Common myeloid progenitor, CD34-positive (primary cell): ENCODE measurements at regions not wholly inside any gene's neighbourhood (a gene's known extent, or its start where the extent isn't known, plus 50 kb on each side); places are given as distances from the start of the nearest gene placed in this dataset.

Experiments
- CTCF ChIA-PET: fragments of 350-600 bp; sonication (Branson Sonifier 250); formaldehyde crosslinking; loops from one replicate; lab custom pipeline; 2021; ENCODE audit warnings: antibody characterized with exemption; lab: Charles Lee
- POLR2A ChIA-PET: fragments of 350-600 bp; sonication (Branson Sonifier 250); formaldehyde crosslinking; loops from one replicate; lab custom pipeline; 2021; ENCODE audit warnings: antibody characterized with exemption; lab: Charles Lee
- DNase-seq, 3 donors: peaks; one replicate each; pipeline versions ENCODE4 v3.0.0 to v3.0.0-alpha.2; 2013
- H3K27ac ChIP-seq, 2 experiments: 1 replicate in 1 of 2; 2 replicates in 1 of 2; pipeline ENCODE4 v1.7.0; 2013; ENCODE audit warnings: inconsistent platforms in 2 of 2, low read length in 2 of 2, mild to moderate bottlenecking in 2 of 2, low read depth in 1 of 2, moderate library complexity in 1 of 2; ENCODE audit not compliant: severe bottlenecking in 2 of 2, insufficient read depth in 1 of 2, poor library complexity in 1 of 2
- H3K27me3 ChIP-seq, 5 experiments: replicated peaks in 2 of 5; 1 replicate in 3 of 5; 2 replicates in 2 of 5; pipeline versions ENCODE4 v1.6.1 to v1.7.0; 2013; ENCODE audit warnings: low read length in 4 of 5, mild to moderate bottlenecking in 2 of 5, moderate library complexity in 2 of 5, inconsistent platforms in 1 of 5; ENCODE audit not compliant: insufficient read depth in 5 of 5, control insufficient read depth in 4 of 5
- H3K36me3 ChIP-seq, 4 experiments: 1 replicate in 2 of 4; 2 replicates in 2 of 4; pipeline versions ENCODE4 v1.6.1 to v1.7.0; 2013; ENCODE audit warnings: low read length in 3 of 4, control low read depth in 1 of 4, mild to moderate bottlenecking in 1 of 4; ENCODE audit not compliant: control insufficient read depth in 4 of 4, insufficient read depth in 4 of 4
- H3K4me1 ChIP-seq, 4 experiments: 1 replicate in 3 of 4; 2 replicates in 1 of 4; pipeline versions ENCODE4 v1.6.1 to v1.7.1; 2013; ENCODE audit warnings: low read length in 3 of 4, mild to moderate bottlenecking in 3 of 4, control low read depth in 1 of 4, inconsistent platforms in 1 of 4, moderate library complexity in 1 of 4; ENCODE audit not compliant: control insufficient read depth in 4 of 4, insufficient read depth in 4 of 4; ENCODE audit errors: control extremely low read depth in 1 of 4
- H3K4me3 ChIP-seq, 7 experiments: 1 replicate in 4 of 7; 2 replicates in 3 of 7; pipeline versions ENCODE4 v1.5.1 to v1.7.0; 2013; ENCODE audit warnings: mild to moderate bottlenecking in 7 of 7, low read length in 6 of 7, moderate library complexity in 6 of 7, inconsistent platforms in 2 of 7, low read depth in 2 of 7, control low read depth in 1 of 7; ENCODE audit not compliant: insufficient read depth in 4 of 7, control insufficient read depth in 1 of 7; ENCODE audit errors: extremely low read depth in 1 of 7
- H3K9me3 ChIP-seq, 5 experiments: 1 replicate in 4 of 5; 2 replicates in 1 of 5; pipeline versions ENCODE4 v1.6.1 to v1.7.1; 2013; ENCODE audit warnings: low read length in 4 of 5, mild to moderate bottlenecking in 2 of 5, inconsistent platforms in 1 of 5, low read depth in 1 of 5, moderate library complexity in 1 of 5; ENCODE audit not compliant: control insufficient read depth in 4 of 5, insufficient read depth in 2 of 5; ENCODE audit errors: control extremely low read depth in 1 of 5
- WGBS: methylation state at CpG from one replicate; pipeline ENCODE4 v1.1.5; 2013; ENCODE audit not compliant: insufficient coverage; 5-methylcytosine and 5-hydroxymethylcytosine counted together

DNA sequence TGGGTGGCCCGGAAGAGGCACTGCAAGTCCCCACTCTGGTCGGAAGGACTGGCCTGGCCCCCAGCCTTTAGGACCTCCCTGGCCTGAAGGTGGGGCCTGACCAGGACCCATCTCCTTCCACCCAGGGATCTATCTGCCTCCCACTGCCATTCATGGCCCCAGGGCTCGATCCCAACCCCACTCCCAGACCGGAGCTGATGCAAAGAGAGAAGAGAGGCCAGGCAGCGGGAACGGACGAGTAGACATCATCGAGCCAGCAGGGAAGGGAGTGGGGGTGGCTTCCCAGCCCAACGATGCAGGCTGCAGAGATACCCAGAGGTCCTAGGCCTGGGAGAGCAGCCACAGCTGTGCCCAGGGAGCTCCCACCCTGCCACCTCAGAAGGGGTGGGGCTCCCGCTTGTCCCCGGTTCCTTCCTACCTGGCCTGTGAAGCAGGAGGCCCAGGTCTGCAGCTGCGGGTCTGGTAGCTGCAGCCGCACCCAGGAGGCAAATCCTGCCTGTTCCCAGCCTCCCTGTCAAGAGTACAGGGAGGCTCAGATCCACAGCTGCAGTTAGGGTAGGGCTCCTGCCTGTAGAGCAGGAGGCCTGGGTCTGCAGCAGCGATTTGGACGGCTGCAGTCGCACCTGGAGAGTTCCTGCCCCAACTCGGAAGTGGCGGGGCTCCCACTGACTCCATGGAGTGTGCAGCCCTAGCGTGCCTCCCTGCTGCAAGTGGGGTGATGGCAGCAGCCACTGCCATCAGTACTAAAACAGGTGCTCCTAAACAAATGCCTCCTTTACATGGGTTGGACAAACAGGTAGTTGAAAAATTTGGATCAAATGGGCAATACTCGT is 1151.0 kb upstream of the PHF14 start:
- Histone ChIP-seq H3K27me3 (no peaks in the 10 kb centered on the region), H3K27ac (no peak overlapping the region), H3K4me1 (no peaks in the 10 kb centered on the region), H3K4me3 (no peak overlapping the region), H3K9me3 (peaks cover 2 to 8% (median 3%) of the 10 kb centered on the region in 5 experiments), H3K36me3 (no peaks in the 10 kb centered on the region)
- 98% methylated on average over 18 of the region's 20 CpGs for WGBS
- no peak for DNase-seq
- ChIA-PET POLR2A (no interaction called here), CTCF (no interaction called here)

DNA sequence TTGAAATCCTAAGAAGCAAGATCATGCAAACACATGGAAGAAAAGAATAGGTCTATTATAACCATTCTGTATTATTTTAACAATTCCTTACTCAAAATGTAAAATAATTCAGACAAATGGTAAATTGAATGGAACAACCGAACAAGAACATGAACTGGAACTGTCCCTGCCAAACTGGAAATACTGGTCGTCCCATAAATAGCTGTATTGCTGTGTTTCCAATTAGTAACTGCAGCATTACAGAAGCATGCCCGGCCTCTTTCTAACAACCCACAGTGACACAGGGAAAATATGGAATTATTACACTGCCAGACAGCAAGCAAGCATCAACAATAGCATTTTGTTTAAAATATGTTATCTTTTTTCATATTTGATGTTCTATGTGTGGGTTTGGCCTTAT is 1138.5 kb upstream of the PHF14 start:
- WGBS: 100% methylated on average over 1 of the region's 3 CpGs
- no peak overlapping the region for H3K4me3 ChIP-seq
- no peaks in the 10 kb centered on the region for H3K9me3 ChIP-seq
- DNase-seq: no peak
- no peak overlapping the region for H3K27ac ChIP-seq
- CTCF ChIA-PET: no interaction called here
- H3K36me3 ChIP-seq: no peaks in the 10 kb centered on the region
- no peaks in the 10 kb centered on the region for H3K4me1 ChIP-seq
- H3K27me3 ChIP-seq: no peaks in the 10 kb centered on the region
- POLR2A ChIA-PET: no interaction called here

DNA sequence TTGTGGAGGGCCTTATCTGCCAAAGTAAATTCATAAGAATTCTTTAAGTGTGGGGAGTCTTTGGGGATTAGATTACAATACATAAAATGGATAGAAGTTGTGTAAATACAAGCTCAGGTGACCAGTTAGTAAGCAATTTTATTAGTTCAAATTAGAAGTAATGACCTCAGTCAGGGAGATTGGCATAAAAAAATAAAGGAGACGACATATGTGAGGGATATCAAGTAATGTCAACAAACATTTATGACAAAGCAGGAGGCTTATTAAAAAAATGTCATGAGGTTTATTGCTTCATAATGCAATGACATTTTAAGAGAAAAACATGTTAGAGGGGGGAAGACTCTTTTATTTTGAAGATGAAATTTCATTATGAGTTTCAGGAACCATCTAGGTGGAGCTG is 1137.0 kb upstream of the PHF14 start:
- H3K27me3 ChIP-seq: no peaks in the 10 kb centered on the region
- ChIA-PET CTCF (no interaction called here), POLR2A (no interaction called here)
- no peaks in the 10 kb centered on the region for H3K36me3 ChIP-seq
- H3K4me3 ChIP-seq: no peak overlapping the region
- DNase-seq: no peak
- WGBS: 100% methylated on average over 1 of the region's 1 CpG
- no peaks in the 10 kb centered on the region for H3K9me3 ChIP-seq
- H3K4me1 ChIP-seq: no peaks in the 10 kb centered on the region
- H3K27ac ChIP-seq: no peak overlapping the region

DNA sequence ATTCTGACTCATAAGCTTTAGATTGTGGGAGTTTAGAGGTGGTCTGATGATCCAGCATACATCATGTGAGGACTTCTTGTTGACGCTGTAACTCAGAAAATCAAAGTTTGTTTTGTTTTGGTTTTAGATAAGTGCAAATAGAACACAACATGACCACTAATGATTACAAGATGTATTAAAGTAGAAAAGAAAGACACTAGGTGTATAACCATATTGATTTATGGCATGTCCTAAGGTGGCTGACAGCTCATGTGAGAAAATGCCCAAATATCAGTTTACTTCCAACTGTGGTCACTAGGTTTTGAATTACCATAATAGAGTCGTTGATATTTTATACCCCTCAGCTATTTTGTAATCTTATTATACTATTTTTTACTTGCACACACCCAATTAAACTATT is 1131.4 kb upstream of the PHF14 start:
- H3K27me3 ChIP-seq: no peaks in the 10 kb centered on the region
- no peak overlapping the region for H3K27ac ChIP-seq
- ChIA-PET CTCF (no interaction called here), POLR2A (no interaction called here)
- H3K4me3 ChIP-seq: no peak overlapping the region
- no peaks in the 10 kb centered on the region for H3K9me3 ChIP-seq
- no peaks in the 10 kb centered on the region for H3K36me3 ChIP-seq
- H3K4me1 ChIP-seq: no peaks in the 10 kb centered on the region
- DNase-seq: no peak
- no CpG with 5 or more reads among the region's 2 CpGs for WGBS

DNA sequence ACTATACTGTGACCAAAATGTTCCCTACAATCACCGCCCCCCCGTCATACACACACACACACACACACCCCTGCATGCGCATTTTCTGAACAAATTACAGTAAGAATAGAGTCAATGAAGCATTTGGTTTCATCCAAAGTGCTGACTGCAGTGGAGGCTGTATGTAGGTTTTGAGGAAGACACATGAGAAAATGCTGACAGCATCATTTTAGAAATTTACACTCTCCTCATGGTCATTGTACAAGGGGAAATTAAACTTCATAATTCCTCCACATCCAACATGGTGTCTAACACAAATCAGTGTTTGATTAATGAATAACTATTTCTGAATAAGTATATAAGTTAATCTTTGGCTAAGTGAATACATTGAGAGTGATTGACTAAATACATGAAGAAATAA is 1126.8 kb upstream of the PHF14 start:
- no peaks in the 10 kb centered on the region for H3K36me3 ChIP-seq
- no peak for DNase-seq
- H3K4me3 ChIP-seq: no peak overlapping the region
- no peaks in the 10 kb centered on the region for H3K27me3 ChIP-seq
- ChIA-PET POLR2A (no interaction called here), CTCF (no interaction called here)
- no peaks in the 10 kb centered on the region for H3K4me1 ChIP-seq
- H3K9me3 ChIP-seq: no peaks in the 10 kb centered on the region
- no peak overlapping the region for H3K27ac ChIP-seq
- no CpG with 5 or more reads among the region's 3 CpGs for WGBS

DNA sequence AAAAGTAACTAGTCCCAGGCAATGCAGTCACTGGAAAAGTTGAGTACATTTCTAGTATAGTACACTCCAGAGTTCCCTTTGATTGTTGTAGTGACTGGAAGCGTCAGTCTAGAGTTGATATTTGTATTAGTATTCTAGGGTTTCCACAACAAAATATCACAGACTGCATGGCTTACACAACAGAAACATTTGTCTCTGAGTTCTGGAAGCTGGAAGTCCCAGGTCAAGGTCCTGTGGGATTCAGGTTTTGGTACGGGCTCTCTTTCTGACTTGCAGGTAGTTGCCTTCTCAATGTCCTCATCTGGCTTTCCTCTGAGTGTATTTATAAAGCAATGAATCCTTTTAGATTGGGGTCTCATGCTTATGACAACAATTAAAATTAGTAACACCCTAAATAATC is 1119.1 kb upstream of the PHF14 start:
- Histone ChIP-seq H3K4me3 (no peak overlapping the region), H3K27ac (no peak overlapping the region), H3K36me3 (no peaks in the 10 kb centered on the region), H3K27me3 (no peaks in the 10 kb centered on the region), H3K9me3 (no peaks in the 10 kb centered on the region), H3K4me1 (no peaks in the 10 kb centered on the region)
- ChIA-PET CTCF (no interaction called here), POLR2A (no interaction called here)
- DNase-seq: no peak
- 100% methylated on average over 1 of the region's 2 CpGs for WGBS

DNA sequence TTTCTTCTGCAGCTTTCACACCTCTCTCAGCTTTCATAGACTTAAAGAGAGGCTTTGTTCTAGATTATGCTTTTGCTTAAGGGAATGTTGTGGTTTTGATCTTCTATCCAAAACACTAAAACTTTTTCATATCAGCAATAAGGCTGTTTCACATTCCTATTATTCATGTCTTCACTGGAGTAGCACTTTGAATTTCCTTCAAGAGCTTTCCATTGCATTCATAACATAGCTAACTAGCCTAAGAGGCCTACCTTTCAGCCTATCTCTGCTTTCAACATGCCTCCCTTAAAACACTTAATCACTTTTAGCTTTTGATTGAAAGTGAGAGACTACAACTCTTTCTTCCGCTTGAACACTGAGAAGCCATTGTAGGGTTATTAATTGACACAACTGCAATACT is 1117.0 kb upstream of the PHF14 start:
- 100% methylated on average over 1 of the region's 1 CpG for WGBS

More for the DNA sequence above, 1117.0 kb upstream of the PHF14 start:
- Histone ChIP-seq H3K27me3 (no peaks in the 10 kb centered on the region), H3K9me3 (no peaks in the 10 kb centered on the region), H3K4me3 (no peak overlapping the region), H3K36me3 (no peaks in the 10 kb centered on the region), H3K4me1 (no peaks in the 10 kb centered on the region), H3K27ac (no peak overlapping the region)
- ChIA-PET CTCF (no interaction called here), POLR2A (no interaction called here)
- no peak for DNase-seq
